CD14-positive monocyte (primary cell): ENCODE measurements at regions not wholly inside any gene's neighbourhood (a gene's known extent, or its start where the extent isn't known, plus 50 kb on each side); places are given as distances from the start of the nearest gene placed in this dataset. TPM values are rescaled to one million over a fixed set of nuclear protein-coding genes. Genes with fewer than 3 reads are reported as not detected.

Experiments used
- DNase-seq, 3 donors: peaks; one replicate each; pipeline ENCODE4 v3.0.0-alpha.2; 2011 to 2022
- H2AFZ ChIP-seq: 2 replicates; pipeline ENCODE4 v1.6.0; 2012; ENCODE audit warnings: mild to moderate bottlenecking, low read depth, low read length, inconsistent platforms; ENCODE audit not compliant: insufficient read depth, poor library complexity, severe bottlenecking
- H3K27ac ChIP-seq, 2 donors: 1 replicate in 1 of 2; 2 replicates in 1 of 2; pipeline ENCODE4 v1.5.1; 2012 to 2013; ENCODE audit warnings: low read length in 2 of 2, control low read depth in 1 of 2, inconsistent platforms in 1 of 2, low read depth in 1 of 2, mild to moderate bottlenecking in 1 of 2
- H3K27me3 ChIP-seq, 2 donors: one replicate each; pipeline versions ENCODE4 v1.6.0 to v1.6.1; 2011 to 2013; ENCODE audit warnings: low read length in 2 of 2; ENCODE audit not compliant: control insufficient read depth in 2 of 2, insufficient read depth in 2 of 2
- H3K36me3 ChIP-seq, 2 donors: replicated peaks in 1 of 2; 1 replicate in 1 of 2; 2 replicates in 1 of 2; pipeline versions ENCODE4 v1.5.1 to v1.6.1; 2012 to 2013; ENCODE audit warnings: low read length in 2 of 2, control low read depth in 1 of 2, inconsistent platforms in 1 of 2, mild to moderate bottlenecking in 1 of 2; ENCODE audit not compliant: insufficient read depth in 2 of 2, control insufficient read depth in 1 of 2
- H3K4me1 ChIP-seq, 2 donors: 1 replicate in 1 of 2; 2 replicates in 1 of 2; pipeline versions ENCODE4 v1.5.1 to v1.6.1; 2012 to 2013; ENCODE audit warnings: low read length in 2 of 2, control low read depth in 1 of 2, inconsistent platforms in 1 of 2, mild to moderate bottlenecking in 1 of 2, moderate library complexity in 1 of 2; ENCODE audit not compliant: insufficient read depth in 2 of 2, control insufficient read depth in 1 of 2
- H3K4me2 ChIP-seq: replicated peaks from 2 replicates; pipeline ENCODE3; 2012; ENCODE audit warnings: low read length, moderate library complexity, mild to moderate bottlenecking; ENCODE audit not compliant: poor library complexity, severe bottlenecking; ENCODE audit errors: extremely low read depth
- H3K4me3 ChIP-seq, 3 experiments: fragments of 200-600 bp in 1 of 3; sonication (generic) in 1 of 3; replicated peaks in 1 of 3; 1 replicate in 2 of 3; 2 replicates in 1 of 3; pipeline ENCODE4 v1.5.1; 2011 to 2013; ENCODE audit warnings: low read length in 3 of 3, mild to moderate bottlenecking in 3 of 3, control low read depth in 2 of 3, low read depth in 2 of 3, inconsistent platforms in 1 of 3, moderate library complexity in 1 of 3
- H3K79me2 ChIP-seq: 2 replicates; pipeline ENCODE4 v1.6.0; 2012; ENCODE audit warnings: mild to moderate bottlenecking, control low read depth, inconsistent platforms, low read length, moderate library complexity; ENCODE audit not compliant: insufficient read depth
- H3K9ac ChIP-seq: 2 replicates; pipeline ENCODE4 v1.6.0; 2017; ENCODE audit warnings: low read length, mild to moderate bottlenecking; ENCODE audit not compliant: insufficient read depth, poor library complexity, severe bottlenecking
- H3K9me3 ChIP-seq, 2 donors: replicated peaks in 1 of 2; 1 replicate in 1 of 2; 2 replicates in 1 of 2; pipeline versions ENCODE4 v1.5.1 to v1.6.1; 2012 to 2013; ENCODE audit warnings: low read length in 2 of 2, control low read depth in 1 of 2; ENCODE audit not compliant: control insufficient read depth in 1 of 2, insufficient read depth in 1 of 2
- H4K20me1 ChIP-seq: 2 replicates; pipeline ENCODE4 v1.6.0; 2012; ENCODE audit warnings: mild to moderate bottlenecking, low read length, control low read depth, moderate library complexity; ENCODE audit not compliant: insufficient read depth
- H3K27ac Mint-ChIP-seq, 7 donors: one replicate each; pipeline ENCODE4 v1.8.0; 2020; ENCODE audit warnings: mild to moderate bottlenecking in 7 of 7, mixed read lengths in 7 of 7, moderate library complexity in 6 of 7, inconsistent platforms in 2 of 7
- H3K27me3 Mint-ChIP-seq, 3 donors: one replicate each; pipeline ENCODE4 v1.8.0; 2021 to 2022; ENCODE audit warnings: low read depth in 3 of 3, mild to moderate bottlenecking in 3 of 3, mixed read lengths in 3 of 3, moderate library complexity in 3 of 3, inconsistent platforms in 1 of 3
- H3K36me3 Mint-ChIP-seq, 2 donors: one replicate each; pipeline ENCODE4 v1.8.0; 2020; ENCODE audit warnings: mixed read lengths in 2 of 2, inconsistent platforms in 1 of 2, mild to moderate bottlenecking in 1 of 2
- H3K4me1 Mint-ChIP-seq: one replicate; pipeline ENCODE4 v1.8.0; 2020; ENCODE audit warnings: mild to moderate bottlenecking, mixed read lengths
- H3K4me3 Mint-ChIP-seq, 2 donors: one replicate each; pipeline ENCODE4 v1.8.0; 2020; ENCODE audit warnings: mild to moderate bottlenecking in 2 of 2, mixed read lengths in 2 of 2, moderate library complexity in 1 of 2
- H3K9me3 Mint-ChIP-seq, 7 donors: one replicate each; pipeline ENCODE4 v1.8.0; 2020 to 2022; ENCODE audit warnings: mixed read lengths in 7 of 7, mild to moderate bottlenecking in 6 of 7, moderate library complexity in 6 of 7, inconsistent platforms in 2 of 7
- CTCF ChIP-seq: fragments of 200-600 bp; IDR thresholded peaks from one replicate; pipeline ENCODE4 v1.8.0; 2022; ENCODE audit warnings: antibody characterized with exemption, mild to moderate bottlenecking
- intact Hi-C, 2 donors: fragments of 100-400 bp; cut with micrococcal nuclease; formaldehyde crosslinking; loops; one replicate each; pipeline versions ENCODE4 v1.15.0 to v1.15.1; 2023
- small RNA-seq: library from RNA; depleted of rRNA; stranded (forward); fragments of <200 nt; gene quantifications from one replicate; pipeline ENCODE3, GENCODE V24; 2012; ENCODE audit warnings: low read depth; ENCODE audit not compliant: insufficient read length

- no peak for TF ChIP-seq CTCF
- Histone ChIP-seq H4K20me1 (no peaks in the 10 kb centered on the region), H2AFZ (no peak overlapping the region), H3K9me3 (no peaks in the 10 kb centered on the region), H3K27ac (peak overlapping the region in 1 of 2 donors; percentile 80), H3K4me1 (peaks cover 53 to 66% of the 10 kb centered on the region in 2 donors), H3K79me2 (no peaks in the 10 kb centered on the region), H3K27me3 (no peaks in the 10 kb centered on the region), H3K9ac (no peak overlapping the region), H3K4me3 (no peak overlapping the region), H3K36me3 (no peaks in the 10 kb centered on the region), H3K4me2 (no peak overlapping the region)
- Mint-ChIP-seq H3K4me1 (peaks cover 42% of the 10 kb centered on the region), H3K4me3 (no peak overlapping the region), H3K27ac (peak overlapping the region; percentile 82 to 94 (median 92)), H3K9me3 (peaks cover 0 to 5% (median 0%) of the 10 kb centered on the region in 7 donors), H3K36me3 (peaks cover 0 to 2% of the 10 kb centered on the region in 2 donors), H3K27me3 (no peaks in the 10 kb centered on the region)
- intact Hi-C loops, result loop anchor here (5.0 to 10.0 kb wide), 2 partner anchors 47 to 49 kb away; partner anchors contain the start of gene CAMK2D (in 2 of the 2)
- peak; percentile 53 to 92 (median 80) for DNase-seq
Measured at GRCh38 chr4:113811359-113811758, 49.8 kb upstream of the CAMK2D start.

Small RNAs in the stretch of these regions (small RNA-seq; reads per million reads assigned to genes)
- gene AC111193.1, result not detected
